Skeletal muscle satellite cell (primary cell): ENCODE measurements at regions not wholly inside any gene's neighbourhood (a gene's known extent, or its start where the extent isn't known, plus 50 kb on each side); places are given as distances from the start of the nearest gene placed in this dataset.

Source experiments
- H3K27me3 ChIP-seq: 2 replicates; pipeline ENCODE4 v1.7.0; 2013; ENCODE audit warnings: low read length; ENCODE audit not compliant: control insufficient read depth, insufficient read depth
- H3K36me3 ChIP-seq: 2 replicates; pipeline ENCODE4 v1.7.0; 2013; ENCODE audit warnings: mild to moderate bottlenecking, control low read depth, low read length; ENCODE audit not compliant: insufficient read depth
- H3K4me1 ChIP-seq: 2 replicates; pipeline ENCODE4 v1.7.0; 2013; ENCODE audit warnings: low read length; ENCODE audit not compliant: control insufficient read depth, insufficient read depth
- H3K4me2 ChIP-seq: 2 replicates; pipeline ENCODE4 v1.7.0; 2013; ENCODE audit warnings: mild to moderate bottlenecking, low read length
- H3K4me3 ChIP-seq: 2 replicates; pipeline ENCODE4 v1.7.0; 2013; ENCODE audit warnings: low read length
- H3K9ac ChIP-seq: 2 replicates; pipeline ENCODE4 v1.7.0; 2013; ENCODE audit warnings: mild to moderate bottlenecking, low read depth, low read length, moderate library complexity
- H3K9me3 ChIP-seq: replicated peaks from 2 replicates; pipeline ENCODE4 v1.7.0; 2013; ENCODE audit warnings: mild to moderate bottlenecking, control low read depth, low read length

DNA sequence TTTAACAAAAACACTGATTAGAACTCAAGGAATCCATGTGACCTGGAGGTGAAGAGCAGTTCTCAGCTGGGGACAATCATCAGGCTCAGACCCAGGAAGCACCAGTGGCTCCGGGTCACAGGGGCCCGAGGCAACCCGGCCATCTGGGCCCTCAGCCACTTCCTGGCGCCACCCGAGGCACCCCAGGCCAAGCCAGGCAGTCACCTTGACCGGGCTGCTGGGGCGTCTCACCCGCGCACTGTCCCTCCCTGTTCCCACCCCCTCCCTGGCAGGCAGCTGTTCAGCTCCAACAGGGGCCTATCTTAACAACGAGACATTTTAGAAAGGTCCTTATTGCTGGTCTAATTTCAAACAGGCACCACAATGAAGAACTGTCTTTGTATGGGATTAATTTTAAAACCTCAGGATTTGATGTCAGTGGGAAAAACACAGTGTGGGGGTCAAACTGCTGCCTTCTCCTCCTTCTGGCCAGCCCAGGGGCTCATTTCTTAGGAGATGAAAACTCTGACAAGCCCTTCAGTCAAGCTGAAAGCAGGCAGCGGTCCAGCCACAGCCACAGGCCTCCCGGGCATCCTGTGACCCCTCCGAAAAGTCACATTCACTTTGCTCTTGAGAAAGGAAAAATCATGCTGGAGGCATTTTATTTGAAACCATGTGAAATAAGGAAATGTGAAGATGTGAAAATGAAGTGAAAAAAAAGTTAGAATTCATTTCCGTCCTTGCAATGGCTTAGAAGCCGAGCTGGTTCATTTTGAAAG, 83.3 kb downstream of the KCTD15 start:
- H3K4me2 ChIP-seq: no peak overlapping the region
- no peak overlapping the region for H3K9ac ChIP-seq
- no peaks in the 10 kb centered on the region for H3K27me3 ChIP-seq
- no peaks in the 10 kb centered on the region for H3K9me3 ChIP-seq
- no peak overlapping the region for H3K4me3 ChIP-seq
- no peaks in the 10 kb centered on the region for H3K4me1 ChIP-seq
- H3K36me3 ChIP-seq: no peaks in the 10 kb centered on the region

DNA sequence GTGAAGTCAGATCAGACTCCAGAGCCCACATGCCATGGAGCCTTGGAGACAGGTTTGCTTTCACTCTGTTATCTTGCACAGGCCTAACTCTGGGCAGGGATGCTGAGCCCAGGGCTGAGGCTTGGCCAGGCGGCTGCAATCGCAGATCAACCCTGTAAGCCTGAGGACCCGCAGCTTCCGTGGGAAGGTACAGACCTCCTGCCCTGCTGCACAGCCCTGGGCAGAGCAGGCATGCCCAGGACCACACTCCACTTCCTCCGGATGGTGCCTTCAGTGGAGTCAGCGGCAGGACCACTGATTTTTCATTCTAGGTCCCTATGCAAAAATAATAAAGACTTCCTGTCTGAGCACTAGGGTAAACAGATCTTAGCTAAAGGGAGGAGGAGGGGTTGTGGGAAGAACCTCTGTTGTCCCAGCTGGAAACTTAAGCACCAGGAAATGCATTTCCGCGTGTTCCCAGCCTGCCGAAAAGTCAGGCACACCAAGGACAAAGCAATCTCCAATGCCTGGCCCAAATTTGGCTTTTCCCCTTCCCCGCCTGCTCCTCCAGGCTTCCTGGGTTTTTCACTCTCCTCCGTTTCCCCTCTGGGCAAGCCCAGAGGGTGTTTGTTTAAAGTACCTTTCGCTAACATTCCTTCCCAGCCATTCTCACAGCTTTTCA, 87.3 kb downstream of the KCTD15 start:
- no peaks in the 10 kb centered on the region for H3K36me3 ChIP-seq
- no peak overlapping the region for H3K4me3 ChIP-seq
- H3K27me3 ChIP-seq: no peaks in the 10 kb centered on the region
- no peaks in the 10 kb centered on the region for H3K4me1 ChIP-seq
- no peak overlapping the region for H3K4me2 ChIP-seq
- no peaks in the 10 kb centered on the region for H3K9me3 ChIP-seq
- H3K9ac ChIP-seq: no peak overlapping the region

DNA sequence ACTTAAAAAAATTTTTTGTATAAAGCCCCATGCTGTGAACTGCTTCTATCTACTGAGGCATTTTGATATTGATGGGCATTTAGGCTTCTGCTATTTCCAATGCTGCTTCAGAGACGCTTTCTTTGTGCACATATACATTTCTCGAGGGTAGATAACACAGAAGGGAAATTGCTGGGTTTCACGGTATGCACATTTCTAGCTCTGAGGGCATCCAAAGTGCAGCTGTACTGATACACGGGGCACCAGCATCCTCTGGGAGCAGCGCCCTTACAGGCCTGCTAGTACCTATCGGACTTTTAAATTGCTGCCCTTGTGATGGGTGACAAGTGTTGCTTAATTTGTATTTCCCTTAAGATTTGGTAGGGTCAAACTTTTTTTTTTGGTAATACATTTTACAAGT, 88.6 kb downstream of the KCTD15 start:
- H3K4me1 ChIP-seq: no peaks in the 10 kb centered on the region
- no peak overlapping the region for H3K9ac ChIP-seq
- no peaks in the 10 kb centered on the region for H3K36me3 ChIP-seq
- H3K4me3 ChIP-seq: no peak overlapping the region
- H3K4me2 ChIP-seq: no peak overlapping the region
- no peaks in the 10 kb centered on the region for H3K27me3 ChIP-seq
- H3K9me3 ChIP-seq: no peaks in the 10 kb centered on the region

DNA sequence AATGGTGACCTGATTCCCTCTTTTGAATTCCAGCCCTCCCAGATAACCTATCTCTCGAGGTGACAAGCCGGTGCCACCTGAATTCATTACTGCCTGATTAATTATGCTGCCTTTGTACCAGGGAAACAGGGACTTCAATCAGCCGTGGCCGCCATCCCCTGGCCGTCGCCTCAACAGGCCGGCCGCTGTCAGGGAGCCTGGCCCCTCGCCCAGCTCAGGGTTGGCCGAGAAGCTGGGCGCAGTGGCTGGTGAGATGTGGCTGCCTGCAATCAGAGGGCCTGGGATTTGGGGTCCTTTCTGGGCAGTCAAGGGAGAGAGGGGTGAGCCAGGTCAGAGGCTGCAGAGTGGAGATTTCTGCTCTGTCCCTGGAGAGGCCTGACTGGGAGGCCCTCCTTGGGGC, 91.2 kb downstream of the KCTD15 start:
- no peaks in the 10 kb centered on the region for H3K4me1 ChIP-seq
- no peaks in the 10 kb centered on the region for H3K9me3 ChIP-seq
- H3K4me2 ChIP-seq: no peak overlapping the region
- no peak overlapping the region for H3K9ac ChIP-seq
- H3K4me3 ChIP-seq: no peak overlapping the region
- no peaks in the 10 kb centered on the region for H3K36me3 ChIP-seq
- H3K27me3 ChIP-seq: no peaks in the 10 kb centered on the region

DNA sequence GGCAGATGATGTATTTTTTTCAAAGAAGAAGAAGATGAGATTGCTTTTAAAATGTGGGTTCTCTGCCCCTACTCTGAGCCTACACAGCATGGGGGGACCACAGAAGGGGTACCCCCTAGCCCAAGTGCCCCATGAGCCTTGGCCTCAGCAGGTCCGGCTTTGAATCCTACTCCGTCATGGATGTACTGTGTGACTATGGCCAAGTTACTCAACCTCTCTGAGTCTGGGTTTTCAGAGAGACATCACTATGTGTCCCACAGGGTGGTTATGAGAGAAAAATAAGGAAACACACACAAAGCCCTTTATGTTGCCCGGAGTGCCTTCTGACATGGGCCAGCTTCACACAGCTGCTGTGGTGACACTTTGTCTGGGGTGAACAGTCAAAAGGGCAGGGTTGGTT, 92.0 kb downstream of the KCTD15 start:
- H3K9me3 ChIP-seq: no peaks in the 10 kb centered on the region
- no peak overlapping the region for H3K9ac ChIP-seq
- no peaks in the 10 kb centered on the region for H3K36me3 ChIP-seq
- H3K4me1 ChIP-seq: no peaks in the 10 kb centered on the region
- no peak overlapping the region for H3K4me2 ChIP-seq
- no peaks in the 10 kb centered on the region for H3K27me3 ChIP-seq
- H3K4me3 ChIP-seq: no peak overlapping the region

DNA sequence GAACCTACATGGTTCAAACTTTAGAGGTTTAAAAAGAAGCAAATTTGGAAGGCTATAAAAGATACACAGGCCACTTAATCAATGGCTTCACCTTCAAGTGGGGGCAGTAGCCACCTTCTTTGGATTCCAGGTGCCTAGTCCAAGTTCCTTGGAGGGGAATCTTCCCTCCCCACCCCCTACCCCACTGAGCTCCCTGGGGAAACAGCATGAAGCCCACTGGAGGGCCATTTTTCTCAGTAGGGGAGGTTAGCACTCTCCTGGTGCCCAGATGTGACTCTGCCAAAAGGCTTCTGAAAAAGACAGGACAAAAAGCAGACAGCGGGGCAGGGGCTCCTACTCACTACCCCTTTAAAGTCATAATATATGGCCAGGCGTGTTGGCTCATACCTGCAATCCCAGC, 93.9 kb downstream of the KCTD15 start:
- H3K4me1 ChIP-seq: no peaks in the 10 kb centered on the region
- H3K36me3 ChIP-seq: no peaks in the 10 kb centered on the region
- no peaks in the 10 kb centered on the region for H3K9me3 ChIP-seq
- H3K27me3 ChIP-seq: no peaks in the 10 kb centered on the region
- no peak overlapping the region for H3K4me2 ChIP-seq
- H3K4me3 ChIP-seq: no peak overlapping the region
- H3K9ac ChIP-seq: no peak overlapping the region

DNA sequence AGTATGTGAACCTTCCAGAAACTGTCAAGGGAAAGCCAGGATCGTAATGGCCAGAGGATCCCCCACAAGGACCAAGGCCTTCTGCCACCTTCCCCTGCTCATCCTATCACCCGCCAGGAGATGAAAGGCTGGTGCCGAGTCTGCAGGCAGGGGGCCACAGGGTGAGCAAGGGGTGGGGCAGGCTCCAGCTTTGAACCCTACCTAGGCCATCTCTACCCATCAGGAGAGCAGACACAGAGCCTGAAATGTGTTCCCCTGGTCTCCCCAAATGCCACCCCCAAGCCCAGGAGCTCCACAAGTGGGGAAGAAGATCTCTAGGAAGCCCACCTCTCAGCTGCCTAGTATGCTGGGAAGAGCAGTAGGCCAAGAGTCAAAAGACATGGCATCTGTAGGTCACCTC, 95.1 kb downstream of the KCTD15 start:
- Histone ChIP-seq H3K4me3 (no peak overlapping the region), H3K9ac (no peak overlapping the region), H3K4me1 (no peaks in the 10 kb centered on the region), H3K27me3 (no peaks in the 10 kb centered on the region), H3K9me3 (no peaks in the 10 kb centered on the region), H3K36me3 (no peaks in the 10 kb centered on the region), H3K4me2 (no peak overlapping the region)

DNA sequence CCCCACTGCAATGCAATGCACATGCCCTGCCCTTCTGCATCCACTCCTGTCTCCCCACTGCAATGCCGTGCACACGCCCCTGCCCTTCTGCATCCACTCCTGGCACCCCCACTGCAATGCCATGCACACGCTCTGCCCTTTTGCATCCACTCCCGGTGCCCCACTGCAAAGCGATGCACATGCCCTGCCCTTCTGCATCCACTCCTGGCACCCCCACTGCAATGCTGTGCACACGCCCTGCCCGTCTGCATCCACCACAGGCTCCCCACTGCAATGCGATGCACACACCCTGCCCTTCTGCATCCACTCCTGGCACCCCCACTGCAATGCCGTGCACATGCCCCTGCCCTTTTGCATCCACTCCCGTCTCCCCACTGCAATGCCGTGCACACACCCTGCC, 98.1 kb downstream of the KCTD15 start:
- Histone ChIP-seq H3K36me3 (no peaks in the 10 kb centered on the region), H3K4me1 (no peaks in the 10 kb centered on the region), H3K4me2 (no peak overlapping the region), H3K9ac (no peak overlapping the region), H3K4me3 (no peak overlapping the region), H3K27me3 (no peaks in the 10 kb centered on the region), H3K9me3 (no peaks in the 10 kb centered on the region)

DNA sequence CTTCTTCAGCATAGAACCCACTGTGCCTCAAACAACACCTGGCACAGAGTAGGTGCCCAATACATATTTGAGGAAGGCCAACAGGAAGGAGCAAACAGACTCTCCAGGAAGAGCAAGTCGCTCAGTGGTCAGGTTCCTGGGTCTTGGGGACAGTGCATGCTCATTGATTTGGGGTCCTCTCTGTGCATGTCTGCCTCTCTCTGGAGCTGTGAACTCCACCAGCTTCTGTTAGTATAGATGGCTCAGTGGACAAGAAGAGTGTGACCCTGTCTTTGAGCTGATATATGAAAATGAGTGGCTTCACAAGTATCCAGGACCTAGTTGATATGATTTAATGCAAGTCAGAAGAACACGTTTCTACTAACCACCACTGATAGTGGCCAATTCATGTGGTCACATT, 98.7 kb downstream of the KCTD15 start:
- Histone ChIP-seq H3K9me3 (no peaks in the 10 kb centered on the region), H3K9ac (no peak overlapping the region), H3K4me2 (no peak overlapping the region), H3K27me3 (no peaks in the 10 kb centered on the region), H3K36me3 (no peaks in the 10 kb centered on the region), H3K4me3 (no peak overlapping the region), H3K4me1 (no peaks in the 10 kb centered on the region)

DNA sequence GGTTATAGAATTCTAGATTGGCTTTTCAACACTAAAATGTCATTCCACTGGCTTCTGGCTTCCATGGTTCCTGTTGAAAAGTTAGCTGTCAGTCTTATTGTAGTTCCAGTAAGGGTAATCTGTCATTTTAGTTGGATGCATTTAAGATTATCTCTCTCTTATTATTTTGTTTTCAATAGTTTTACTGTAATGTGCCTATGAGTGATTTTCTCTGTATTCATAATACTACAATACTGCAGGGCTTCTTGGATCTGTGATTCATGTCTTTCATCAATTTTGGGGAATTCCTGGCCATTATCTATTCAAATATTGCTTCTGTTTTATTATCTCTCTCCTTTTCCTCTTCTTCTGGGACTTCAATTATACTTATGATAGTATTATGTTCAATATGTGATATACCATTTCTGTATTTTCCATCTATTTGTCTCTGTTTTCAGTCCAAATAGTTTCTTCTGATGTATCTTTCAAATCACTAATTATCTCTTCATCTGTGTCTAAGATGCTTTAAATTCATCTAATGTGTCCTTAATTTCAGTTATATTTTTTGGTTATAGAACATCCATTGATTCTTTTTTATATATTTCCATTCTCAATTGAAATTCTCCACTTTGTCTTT, 101.5 kb downstream of the KCTD15 start:
- Histone ChIP-seq H3K9me3 (no peaks in the 10 kb centered on the region), H3K9ac (no peak overlapping the region), H3K4me1 (no peaks in the 10 kb centered on the region), H3K36me3 (no peaks in the 10 kb centered on the region), H3K4me3 (no peak overlapping the region), H3K27me3 (no peaks in the 10 kb centered on the region), H3K4me2 (no peak overlapping the region)

DNA sequence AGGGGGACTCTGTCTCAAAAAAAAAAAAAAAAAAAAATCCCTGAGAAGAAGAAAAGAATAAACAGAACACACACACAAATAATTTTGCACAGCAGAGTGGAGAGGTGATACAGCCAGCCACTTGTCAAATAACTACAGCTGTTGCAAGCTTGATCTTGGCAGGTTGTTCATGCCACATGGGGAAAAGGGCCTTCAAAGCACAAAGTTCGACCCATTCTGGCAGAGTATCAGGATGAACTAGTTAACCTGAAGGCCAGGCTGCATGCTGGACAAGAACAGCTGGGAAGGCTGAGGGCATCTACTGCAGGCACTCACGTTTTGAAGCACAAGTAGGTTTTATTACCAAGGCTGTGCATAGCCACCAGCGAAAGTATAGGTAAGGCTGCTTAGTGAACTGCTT, 104.1 kb downstream of the KCTD15 start:
- Histone ChIP-seq H3K9ac (no peak overlapping the region), H3K27me3 (peaks cover 7% of the 10 kb centered on the region), H3K4me2 (no peak overlapping the region), H3K4me3 (no peak overlapping the region), H3K36me3 (no peaks in the 10 kb centered on the region), H3K9me3 (no peaks in the 10 kb centered on the region), H3K4me1 (peaks cover 5% of the 10 kb centered on the region)

DNA sequence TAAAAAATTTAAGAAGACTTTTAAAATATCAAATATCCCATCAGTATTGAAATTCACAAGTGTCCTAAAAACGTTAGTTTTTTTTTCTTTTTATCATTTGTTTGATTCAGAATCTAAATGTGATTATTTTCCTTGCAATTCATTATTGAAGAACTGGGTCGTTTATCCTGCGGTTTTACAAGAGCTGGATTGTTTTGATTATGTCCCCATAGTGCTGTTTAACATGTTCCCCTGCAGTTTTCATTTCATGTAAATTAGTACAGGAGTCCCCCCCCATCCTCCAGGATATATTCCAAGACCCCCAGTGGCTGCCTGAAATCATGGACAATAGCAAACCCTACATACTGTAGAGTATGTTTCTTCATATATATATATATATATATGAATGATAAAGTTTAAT, 105.7 kb downstream of the KCTD15 start:
- Histone ChIP-seq H3K9me3 (no peaks in the 10 kb centered on the region), H3K36me3 (no peaks in the 10 kb centered on the region)

More for the DNA sequence above, 105.7 kb downstream of the KCTD15 start:
- Histone ChIP-seq H3K4me3 (no peak overlapping the region), H3K4me2 (no peak overlapping the region), H3K4me1 (peaks cover 5% of the 10 kb centered on the region), H3K27me3 (peaks cover 15% of the 10 kb centered on the region), H3K9ac (no peak overlapping the region)
